MM.1S (cell line): ENCODE measurements at regions not wholly inside any gene's neighbourhood (a gene's known extent, or its start where the extent isn't known, plus 50 kb on each side); places are given as distances from the start of the nearest gene placed in this dataset.

Experiments used
- DNase-seq: peaks from one replicate; pipeline ENCODE4 v3.0.0-alpha.2; 2015
- H2AFZ ChIP-seq: fragments of 300-600 bp; sonication (generic); 2 replicates; pipeline ENCODE4 v1.6.0; 2016; ENCODE audit warnings: antibody characterized with exemption, low read length
- H3F3A ChIP-seq: fragments of 300-600 bp; sonication (generic); 2 replicates; pipeline ENCODE4 v1.6.1; 2016; ENCODE audit warnings: mild to moderate bottlenecking, antibody characterized with exemption, low read length, moderate library complexity, mixed read lengths; ENCODE audit not compliant: insufficient read depth
- H3K27ac ChIP-seq: fragments of 300-600 bp; sonication (generic); 2 replicates; pipeline ENCODE4 v1.5.1; 2016; ENCODE audit warnings: mild to moderate bottlenecking, low read length
- H3K27me3 ChIP-seq: fragments of 300-600 bp; sonication (generic); replicated peaks from 2 replicates; pipeline ENCODE4 v1.6.0; 2016; ENCODE audit warnings: low read length; ENCODE audit not compliant: insufficient read depth
- H3K36me3 ChIP-seq: fragments of 300-600 bp; sonication (generic); replicated peaks from 2 replicates; pipeline ENCODE4 v1.6.1; 2016; ENCODE audit warnings: mild to moderate bottlenecking, low read length, mixed read lengths; ENCODE audit not compliant: insufficient read depth
- H3K4me1 ChIP-seq: fragments of 300-600 bp; sonication (generic); 2 replicates; pipeline ENCODE4 v1.6.1; 2016; ENCODE audit warnings: low read length, mixed read lengths
- H3K4me2 ChIP-seq: fragments of 300-600 bp; sonication (generic); 2 replicates; pipeline ENCODE4 v1.6.0; 2016; ENCODE audit warnings: low read depth, low read length
- H3K4me3 ChIP-seq: fragments of 300-600 bp; sonication (generic); 2 replicates; pipeline ENCODE4 v1.5.1; 2016; ENCODE audit warnings: low read length, mixed read lengths
- H3K79me2 ChIP-seq: fragments of 300-600 bp; sonication (generic); 2 replicates; pipeline ENCODE4 v1.6.1; 2016; ENCODE audit warnings: mixed run types, low read length, mixed read lengths
- H3K9ac ChIP-seq: fragments of 300-600 bp; sonication (generic); 2 replicates; pipeline ENCODE4 v1.6.1; 2016; ENCODE audit warnings: low read length, mixed read lengths
- H3K9me2 ChIP-seq: fragments of 300-600 bp; sonication (generic); replicated peaks from 2 replicates; pipeline ENCODE4 v1.6.1; 2016; ENCODE audit warnings: mild to moderate bottlenecking, low read length, mixed read lengths; ENCODE audit not compliant: insufficient read depth
- H3K9me3 ChIP-seq: fragments of 300-600 bp; sonication (generic); replicated peaks from 2 replicates; pipeline ENCODE4 v1.6.1; 2016; ENCODE audit warnings: mild to moderate bottlenecking, low read length, mixed read lengths; ENCODE audit not compliant: insufficient read depth
- H4K20me1 ChIP-seq: fragments of 300-600 bp; sonication (generic); 2 replicates; pipeline ENCODE4 v1.6.1; 2016; ENCODE audit warnings: mild to moderate bottlenecking, low read length, moderate library complexity, mixed read lengths; ENCODE audit not compliant: insufficient read depth
- CTCF ChIP-seq: fragments of 300-600 bp; sonication (generic); IDR thresholded peaks from 2 replicates; pipeline ENCODE4 v1.5.1; 2016; ENCODE audit warnings: antibody characterized with exemption, low read length, mixed read lengths
- EZH2 ChIP-seq: fragments of 300-600 bp; sonication (generic); optimal IDR thresholded peaks from 2 replicates; pipeline ENCODE3; 2017; ENCODE audit warnings: low read depth, mild to moderate bottlenecking, antibody characterized with exemption, low read length, mixed read lengths
- EZH2phosphoT487 ChIP-seq: fragments of 300-600 bp; sonication (generic); IDR thresholded peaks from 2 replicates; pipeline ENCODE4 v1.6.1; 2018; ENCODE audit warnings: antibody characterized with exemption, low read length

GRCh38 chr7:45324683-45325237 lies 167.2 kb downstream of the RAMP3 start:
- H3K4me1 ChIP-seq: peaks cover 32% of the 10 kb centered on the region
- H3K27ac ChIP-seq: no peak overlapping the region
- H3K27me3 ChIP-seq: no peaks in the 10 kb centered on the region
- no peak for TF ChIP-seq EZH2
- TF ChIP-seq CTCF: no peak
- TF ChIP-seq EZH2phosphoT487: no peak
- H3K9ac ChIP-seq: no peak overlapping the region
- no peak overlapping the region for H2AFZ ChIP-seq
- no peaks in the 10 kb centered on the region for H3K79me2 ChIP-seq
- no peak for DNase-seq
- no peaks in the 10 kb centered on the region for H4K20me1 ChIP-seq
- H3K36me3 ChIP-seq: no peaks in the 10 kb centered on the region
- H3K9me3 ChIP-seq: no peaks in the 10 kb centered on the region
- H3K4me2 ChIP-seq: no peak overlapping the region
- H3K4me3 ChIP-seq: no peak overlapping the region
- peaks cover 15% of the 10 kb centered on the region for H3F3A ChIP-seq
- H3K9me2 ChIP-seq: no peaks in the 10 kb centered on the region

- Histone ChIP-seq H3K9me3 (no peaks in the 10 kb centered on the region), H3K4me2 (no peak overlapping the region), H3F3A (peaks cover 15% of the 10 kb centered on the region), H4K20me1 (no peaks in the 10 kb centered on the region), H3K4me1 (peaks cover 37% of the 10 kb centered on the region), H3K27ac (no peak overlapping the region), H3K27me3 (no peaks in the 10 kb centered on the region), H3K79me2 (no peaks in the 10 kb centered on the region), H2AFZ (no peak overlapping the region), H3K36me3 (no peaks in the 10 kb centered on the region), H3K9me2 (no peaks in the 10 kb centered on the region), H3K9ac (no peak overlapping the region), H3K4me3 (no peak overlapping the region)
- DNase-seq: no peak
- TF ChIP-seq EZH2phosphoT487: no peak
- no peak for TF ChIP-seq CTCF
- TF ChIP-seq EZH2: no peak
These were observed 167.8 kb downstream of the RAMP3 start for GRCh38 chr7:45325378-45325777.

- H3F3A ChIP-seq: peaks cover 15% of the 10 kb centered on the region
- peak overlapping the region; percentile 52 for H2AFZ ChIP-seq
- H3K9me2 ChIP-seq: no peaks in the 10 kb centered on the region
- no peaks in the 10 kb centered on the region for H3K36me3 ChIP-seq
- peak; percentile 81 for DNase-seq
- peak overlapping the region; percentile 7; the same call in 1 of the 2 replicates for H3K9ac ChIP-seq
- H3K79me2 ChIP-seq: no peaks in the 10 kb centered on the region
- peaks cover 37% of the 10 kb centered on the region for H3K4me1 ChIP-seq
- 0 out of 2 replicates have a peak overlapping the region, but pooled peaks have one; percentile 10 for H3K4me3 ChIP-seq
- H3K27me3 ChIP-seq: no peaks in the 10 kb centered on the region
- H3K9me3 ChIP-seq: no peaks in the 10 kb centered on the region
- H4K20me1 ChIP-seq: no peaks in the 10 kb centered on the region
- peak overlapping the region; percentile 64; the same call in 1 of the 2 replicates for H3K27ac ChIP-seq
- TF ChIP-seq CTCF: no peak; the same call in 1 of the 2 replicates
- TF ChIP-seq EZH2phosphoT487: no peak
- TF ChIP-seq EZH2: no peak
- H3K4me2 ChIP-seq: peak overlapping the region; percentile 58
These were observed 170.9 kb downstream of the RAMP3 start for GRCh38 chr7:45328403-45328981.
